Upper lobe of right lung (tissue), 1 donor: ENCODE measurements at regions not wholly inside any gene's neighbourhood (a gene's known extent, or its start where the extent isn't known, plus 50 kb on each side); places are given as distances from the start of the nearest gene placed in this dataset.

ENCODE experiments used
- ATAC-seq: fragments of 200-7000 bp; cut with Tn5 transposase; one replicate; pipeline ENCODE4 v1.9.1; 2020; ENCODE audit warnings: mild to moderate bottlenecking, moderate library complexity
- DNase-seq: peaks from one replicate; pipeline ENCODE4 v3.0.0-alpha.2; 2020
- H3K27ac ChIP-seq: fragments of 200-600 bp; one replicate; pipeline ENCODE4 v1.8.0; 2022
- H3K27me3 ChIP-seq: fragments of 200-600 bp; one replicate; pipeline ENCODE4 v1.8.0; 2022; ENCODE audit warnings: mild to moderate bottlenecking
- H3K36me3 ChIP-seq: fragments of 200-600 bp; one replicate; pipeline ENCODE4 v1.8.0; 2022
- H3K4me1 ChIP-seq: fragments of 200-600 bp; one replicate; pipeline ENCODE4 v1.8.0; 2022
- H3K4me3 ChIP-seq: fragments of 200-600 bp; one replicate; pipeline ENCODE4 v1.8.0; 2022; ENCODE audit warnings: mild to moderate bottlenecking
- H3K9me3 ChIP-seq: fragments of 200-600 bp; one replicate; pipeline ENCODE4 v1.8.0; 2022
- intact Hi-C: fragments of 100-400 bp; cut with DNase I; formaldehyde crosslinking; loops from one replicate; pipeline ENCODE4 v1.11.0; 2022
- TF ChIP-seq, protein P1 (sequence below): fragments of 200-600 bp; IDR thresholded peaks from one replicate; pipeline ENCODE4 v1.8.0; 2022; ENCODE audit warnings: antibody characterized with exemption
- donor health status: DM: no; HTN: yes; CAD: no; lungs with severe emphysema.

DNA sequence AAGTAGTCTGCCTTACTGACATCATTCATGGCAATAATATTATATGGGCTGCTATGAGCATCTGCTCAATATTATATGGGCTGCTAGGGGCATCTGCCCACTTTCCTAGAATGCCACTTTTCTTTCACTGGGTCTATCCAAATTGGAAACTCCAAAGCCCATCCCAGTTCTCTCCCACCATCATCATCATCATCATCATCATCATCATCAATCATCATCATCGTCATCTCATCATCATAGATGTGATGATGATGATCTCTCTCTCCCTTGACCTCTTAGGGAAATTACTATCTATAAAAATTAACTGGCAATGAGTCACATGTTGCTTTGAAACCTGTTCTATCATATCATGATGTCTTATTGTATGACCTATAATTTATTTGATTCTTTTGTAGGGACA is 222.0 kb downstream of the TJP1 start:
- intact Hi-C loops: no loop called here
- TF ChIP-seq, protein P1, sequence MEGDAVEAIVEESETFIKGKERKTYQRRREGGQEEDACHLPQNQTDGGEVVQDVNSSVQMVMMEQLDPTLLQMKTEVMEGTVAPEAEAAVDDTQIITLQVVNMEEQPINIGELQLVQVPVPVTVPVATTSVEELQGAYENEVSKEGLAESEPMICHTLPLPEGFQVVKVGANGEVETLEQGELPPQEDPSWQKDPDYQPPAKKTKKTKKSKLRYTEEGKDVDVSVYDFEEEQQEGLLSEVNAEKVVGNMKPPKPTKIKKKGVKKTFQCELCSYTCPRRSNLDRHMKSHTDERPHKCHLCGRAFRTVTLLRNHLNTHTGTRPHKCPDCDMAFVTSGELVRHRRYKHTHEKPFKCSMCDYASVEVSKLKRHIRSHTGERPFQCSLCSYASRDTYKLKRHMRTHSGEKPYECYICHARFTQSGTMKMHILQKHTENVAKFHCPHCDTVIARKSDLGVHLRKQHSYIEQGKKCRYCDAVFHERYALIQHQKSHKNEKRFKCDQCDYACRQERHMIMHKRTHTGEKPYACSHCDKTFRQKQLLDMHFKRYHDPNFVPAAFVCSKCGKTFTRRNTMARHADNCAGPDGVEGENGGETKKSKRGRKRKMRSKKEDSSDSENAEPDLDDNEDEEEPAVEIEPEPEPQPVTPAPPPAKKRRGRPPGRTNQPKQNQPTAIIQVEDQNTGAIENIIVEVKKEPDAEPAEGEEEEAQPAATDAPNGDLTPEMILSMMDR: no peak
- no peaks in the 10 kb centered on the region for H3K27me3 ChIP-seq

DNA sequence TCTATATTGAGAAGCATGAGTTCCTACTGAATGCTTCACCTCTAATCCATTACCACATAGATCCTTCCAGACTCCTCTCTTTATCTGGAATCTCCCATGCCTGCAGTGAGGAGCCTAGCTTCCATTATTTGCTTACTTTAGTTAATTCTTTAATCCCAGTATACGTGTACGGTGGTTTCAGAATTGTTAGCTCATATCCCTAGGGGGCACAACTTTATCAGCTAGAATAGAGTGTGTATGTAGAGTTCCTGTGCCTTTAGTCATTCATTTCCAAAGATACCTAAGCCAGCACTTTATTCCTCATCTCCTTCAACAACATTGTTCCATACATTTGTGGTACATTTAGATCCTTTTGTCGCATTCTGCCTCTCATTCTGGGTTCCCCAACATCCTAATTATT is 226.0 kb downstream of the TJP1 start:
- TF ChIP-seq, protein P1: no peak
- intact Hi-C loops: no loop called here
- no peaks in the 10 kb centered on the region for H3K4me1 ChIP-seq
- no peaks in the 10 kb centered on the region for H3K9me3 ChIP-seq
- DNase-seq: no peak
- H3K27ac ChIP-seq: no peak overlapping the region
- ATAC-seq: no peak
- no peaks in the 10 kb centered on the region for H3K27me3 ChIP-seq
- H3K36me3 ChIP-seq: no peaks in the 10 kb centered on the region
- H3K4me3 ChIP-seq: no peak overlapping the region

More for the DNA sequence above, 222.0 kb downstream of the TJP1 start:
- Histone ChIP-seq H3K27ac (no peak overlapping the region), H3K4me1 (no peaks in the 10 kb centered on the region), H3K36me3 (no peaks in the 10 kb centered on the region), H3K4me3 (no peak overlapping the region), H3K9me3 (no peaks in the 10 kb centered on the region)
- no peak for DNase-seq
- no peak for ATAC-seq

DNA sequence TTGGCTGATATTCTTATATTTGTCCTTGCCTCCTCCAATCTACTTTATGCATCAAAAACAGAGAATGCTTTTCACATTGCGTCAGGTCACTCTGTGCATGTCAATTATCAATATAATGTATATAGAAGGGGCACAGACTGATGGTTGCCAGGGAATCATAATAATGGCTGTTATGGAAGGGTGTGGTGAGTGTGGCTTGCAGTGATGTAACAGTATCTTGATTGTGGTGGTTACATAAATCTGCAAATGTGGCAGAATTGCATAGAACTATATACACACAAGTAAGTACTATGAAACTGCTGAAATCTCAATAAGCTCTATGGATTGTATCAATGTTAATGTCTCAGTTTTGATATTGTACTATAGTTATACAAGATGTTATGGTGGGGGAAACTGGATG is 228.6 kb downstream of the TJP1 start:
- no peaks in the 10 kb centered on the region for H3K36me3 ChIP-seq
- DNase-seq: no peak
- no peak overlapping the region for H3K27ac ChIP-seq
- H3K4me1 ChIP-seq: no peaks in the 10 kb centered on the region
- TF ChIP-seq, protein P1: no peak
- H3K9me3 ChIP-seq: no peaks in the 10 kb centered on the region
- H3K27me3 ChIP-seq: no peaks in the 10 kb centered on the region
- intact Hi-C loops: no loop called here
- no peak overlapping the region for H3K4me3 ChIP-seq
- no peak for ATAC-seq

DNA sequence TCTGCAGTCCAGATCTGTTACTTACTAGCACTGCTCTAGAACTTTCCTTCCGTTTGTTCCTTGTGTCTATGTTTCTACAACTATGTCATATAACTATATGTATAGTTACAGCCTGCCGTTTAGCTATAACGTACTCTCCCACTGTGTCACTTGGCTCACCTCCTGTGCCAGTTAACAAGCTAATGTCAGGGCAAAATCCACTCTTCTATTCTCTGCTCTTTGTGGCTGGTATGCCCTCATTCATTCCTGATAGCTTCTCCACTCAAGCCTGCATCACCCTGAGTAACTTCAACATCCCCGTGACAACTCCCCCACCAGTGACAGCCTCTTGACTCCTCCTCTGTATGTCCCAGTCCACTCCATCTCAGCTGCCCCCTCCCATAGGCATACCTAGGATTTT is 229.2 kb downstream of the TJP1 start:
- TF ChIP-seq, protein P1: no peak
- no peaks in the 10 kb centered on the region for H3K27me3 ChIP-seq
- no peaks in the 10 kb centered on the region for H3K4me1 ChIP-seq
- no peaks in the 10 kb centered on the region for H3K36me3 ChIP-seq
- no peak for DNase-seq
- no peaks in the 10 kb centered on the region for H3K9me3 ChIP-seq
- intact Hi-C loops: no loop called here
- no peak overlapping the region for H3K27ac ChIP-seq
- no peak for ATAC-seq
- no peak overlapping the region for H3K4me3 ChIP-seq

DNA sequence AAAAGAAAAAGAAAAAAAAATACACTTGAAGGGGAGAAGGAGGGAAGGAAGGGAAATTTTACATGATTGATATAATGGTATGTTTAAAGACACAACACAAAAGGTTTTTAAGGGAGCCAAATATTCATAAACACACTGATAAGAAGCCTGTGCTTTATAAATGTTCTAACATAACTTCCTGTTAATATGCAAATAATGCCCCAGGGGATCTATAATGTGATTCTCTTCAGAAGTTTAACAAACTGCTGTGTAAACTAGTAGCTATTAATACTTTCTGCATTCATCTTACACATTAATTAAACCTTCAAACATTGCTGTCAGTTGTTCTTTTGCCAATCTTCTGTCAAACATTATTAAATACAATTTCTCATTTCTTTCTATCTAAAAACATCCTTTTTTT is 231.6 kb downstream of the TJP1 start:
- no peak for DNase-seq
- intact Hi-C loops: no loop called here
- H3K4me3 ChIP-seq: no peak overlapping the region
- no peaks in the 10 kb centered on the region for H3K36me3 ChIP-seq
- TF ChIP-seq, protein P1: no peak
- no peaks in the 10 kb centered on the region for H3K9me3 ChIP-seq
- no peak overlapping the region for H3K27ac ChIP-seq
- H3K4me1 ChIP-seq: no peaks in the 10 kb centered on the region
- no peaks in the 10 kb centered on the region for H3K27me3 ChIP-seq
- ATAC-seq: no peak

DNA sequence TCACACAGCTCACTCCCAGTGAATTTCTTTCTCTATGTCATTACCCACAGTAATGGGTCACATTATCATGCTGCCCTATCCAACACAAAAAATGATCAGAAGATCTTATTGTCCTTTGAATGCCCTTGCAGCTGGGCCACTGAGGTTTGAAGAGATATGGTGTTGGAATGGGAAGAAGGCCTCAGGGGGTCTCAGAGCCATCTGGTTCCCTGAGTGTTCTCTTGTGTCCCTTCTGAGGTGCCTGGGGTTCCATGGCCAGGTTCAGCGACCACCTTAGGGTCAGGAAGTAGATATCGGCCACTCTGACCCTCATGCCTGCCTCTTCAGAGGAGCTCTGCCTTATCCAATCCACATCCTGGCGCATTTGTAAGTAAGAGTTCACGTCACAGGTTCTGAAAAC is 232.3 kb downstream of the TJP1 start:
- Histone ChIP-seq H3K36me3 (no peaks in the 10 kb centered on the region), H3K4me1 (no peaks in the 10 kb centered on the region), H3K27me3 (no peaks in the 10 kb centered on the region), H3K27ac (no peak overlapping the region), H3K9me3 (no peaks in the 10 kb centered on the region), H3K4me3 (no peak overlapping the region)
- DNase-seq: no peak
- TF ChIP-seq, protein P1: no peak
- ATAC-seq: no peak
- intact Hi-C loops: no loop called here
